ENCODE measurements at regions not wholly inside any gene's neighbourhood (a gene's known extent, or its start where the extent isn't known, plus 50 kb on each side); places are given as distances from the start of the nearest gene placed in this dataset.

DNA sequence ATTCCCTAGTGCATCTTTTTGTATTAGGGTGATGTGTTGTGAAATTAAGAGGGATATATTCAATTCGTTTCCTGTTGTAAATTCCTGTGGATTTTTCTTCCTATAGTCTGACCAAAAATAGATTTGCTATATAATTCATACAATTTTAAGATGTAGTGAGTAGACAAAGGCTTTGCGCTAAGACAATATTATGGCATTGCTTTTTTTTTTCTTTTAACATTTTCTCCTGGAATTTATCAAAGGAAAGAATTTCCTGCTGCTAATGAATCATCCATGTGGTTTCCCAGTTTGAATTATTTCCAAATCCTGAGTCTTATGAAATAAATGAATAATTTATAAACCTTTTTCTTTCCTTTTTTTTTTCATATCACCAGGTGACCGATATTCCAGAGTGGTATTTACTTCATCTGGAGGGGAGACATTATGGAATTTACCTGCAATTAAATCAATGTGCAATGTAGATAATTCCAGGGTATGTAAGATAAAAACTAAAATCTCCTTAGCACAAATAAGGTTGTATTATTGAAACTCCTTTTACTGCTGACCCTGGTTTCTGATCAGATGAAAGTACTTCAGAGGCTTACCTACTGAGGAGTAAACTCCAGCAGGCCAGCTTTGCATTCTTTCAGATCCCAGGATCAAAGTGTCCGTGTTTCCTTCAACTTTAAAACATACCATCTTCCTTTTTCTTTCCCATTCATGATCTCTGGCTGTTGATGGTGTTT is 148.4 kb downstream of the TLR5 start:
- no peak for TF ChIP-seq FOXM1 (IDR thresholded peaks at IDR 0.05; ENCODE audit: borderline replicate concordance, low read depth)
- TF ChIP-seq TAF1 (IDR thresholded peaks at IDR 0.05; ENCODE audit: low read depth), result no peak
- TF ChIP-seq CEBPB (IDR thresholded peaks at IDR 0.05), result no peak
- no peak for TF ChIP-seq EGR1 (IDR thresholded peaks at IDR 0.05)
- no peak for TF ChIP-seq RAD21 (IDR thresholded peaks at IDR 0.05; ENCODE audit: low read depth)
- no peak for TF ChIP-seq ZBTB7A (IDR thresholded peaks at IDR 0.05; ENCODE audit: low read depth)
- TF ChIP-seq, protein P1, sequence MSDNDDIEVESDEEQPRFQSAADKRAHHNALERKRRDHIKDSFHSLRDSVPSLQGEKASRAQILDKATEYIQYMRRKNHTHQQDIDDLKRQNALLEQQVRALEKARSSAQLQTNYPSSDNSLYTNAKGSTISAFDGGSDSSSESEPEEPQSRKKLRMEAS (IDR thresholded peaks at IDR 0.05), result no peak
- TF ChIP-seq NFIC (IDR thresholded peaks at IDR 0.05), result no peak
- TF ChIP-seq TCF12 (IDR thresholded peaks at IDR 0.05; ENCODE audit: low read depth), result no peak
- no peak for TF ChIP-seq CREB1 (IDR thresholded peaks at IDR 0.05; ENCODE audit: low read depth)
- TF ChIP-seq TEAD4 (IDR thresholded peaks at IDR 0.05), result no peak
- TF ChIP-seq EP300 (IDR thresholded peaks at IDR 0.05; ENCODE audit: borderline replicate concordance), result no peak
- TF ChIP-seq, protein P2, sequence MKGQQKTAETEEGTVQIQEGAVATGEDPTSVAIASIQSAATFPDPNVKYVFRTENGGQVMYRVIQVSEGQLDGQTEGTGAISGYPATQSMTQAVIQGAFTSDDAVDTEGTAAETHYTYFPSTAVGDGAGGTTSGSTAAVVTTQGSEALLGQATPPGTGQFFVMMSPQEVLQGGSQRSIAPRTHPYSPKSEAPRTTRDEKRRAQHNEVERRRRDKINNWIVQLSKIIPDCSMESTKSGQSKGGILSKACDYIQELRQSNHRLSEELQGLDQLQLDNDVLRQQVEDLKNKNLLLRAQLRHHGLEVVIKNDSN (IDR thresholded peaks at IDR 0.05), result no peak
- no peak for TF ChIP-seq YY1 (IDR thresholded peaks at IDR 0.05; ENCODE audit: low read depth)
- TF ChIP-seq, protein P3, sequence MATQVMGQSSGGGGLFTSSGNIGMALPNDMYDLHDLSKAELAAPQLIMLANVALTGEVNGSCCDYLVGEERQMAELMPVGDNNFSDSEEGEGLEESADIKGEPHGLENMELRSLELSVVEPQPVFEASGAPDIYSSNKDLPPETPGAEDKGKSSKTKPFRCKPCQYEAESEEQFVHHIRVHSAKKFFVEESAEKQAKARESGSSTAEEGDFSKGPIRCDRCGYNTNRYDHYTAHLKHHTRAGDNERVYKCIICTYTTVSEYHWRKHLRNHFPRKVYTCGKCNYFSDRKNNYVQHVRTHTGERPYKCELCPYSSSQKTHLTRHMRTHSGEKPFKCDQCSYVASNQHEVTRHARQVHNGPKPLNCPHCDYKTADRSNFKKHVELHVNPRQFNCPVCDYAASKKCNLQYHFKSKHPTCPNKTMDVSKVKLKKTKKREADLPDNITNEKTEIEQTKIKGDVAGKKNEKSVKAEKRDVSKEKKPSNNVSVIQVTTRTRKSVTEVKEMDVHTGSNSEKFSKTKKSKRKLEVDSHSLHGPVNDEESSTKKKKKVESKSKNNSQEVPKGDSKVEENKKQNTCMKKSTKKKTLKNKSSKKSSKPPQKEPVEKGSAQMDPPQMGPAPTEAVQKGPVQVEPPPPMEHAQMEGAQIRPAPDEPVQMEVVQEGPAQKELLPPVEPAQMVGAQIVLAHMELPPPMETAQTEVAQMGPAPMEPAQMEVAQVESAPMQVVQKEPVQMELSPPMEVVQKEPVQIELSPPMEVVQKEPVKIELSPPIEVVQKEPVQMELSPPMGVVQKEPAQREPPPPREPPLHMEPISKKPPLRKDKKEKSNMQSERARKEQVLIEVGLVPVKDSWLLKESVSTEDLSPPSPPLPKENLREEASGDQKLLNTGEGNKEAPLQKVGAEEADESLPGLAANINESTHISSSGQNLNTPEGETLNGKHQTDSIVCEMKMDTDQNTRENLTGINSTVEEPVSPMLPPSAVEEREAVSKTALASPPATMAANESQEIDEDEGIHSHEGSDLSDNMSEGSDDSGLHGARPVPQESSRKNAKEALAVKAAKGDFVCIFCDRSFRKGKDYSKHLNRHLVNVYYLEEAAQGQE (IDR thresholded peaks at IDR 0.05; ENCODE audit: low read depth), result no peak

DNA sequence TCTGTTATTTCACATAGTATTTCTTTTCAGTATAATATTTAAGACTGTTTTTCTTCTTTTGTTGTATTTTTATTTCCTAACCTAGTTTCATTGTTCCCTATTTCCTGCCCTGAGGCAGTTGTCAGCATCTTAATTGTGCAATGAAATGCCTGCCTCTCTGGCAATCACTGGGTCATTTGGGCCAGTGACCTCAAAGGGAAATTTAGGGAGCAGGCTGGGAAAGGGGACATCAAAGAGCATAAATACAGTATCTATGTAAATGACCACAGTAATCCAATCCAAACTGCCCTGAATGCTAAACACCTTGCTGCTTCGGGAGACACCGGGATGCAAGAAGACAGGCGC is 147.8 kb downstream of the TLR5 start:
- peak; percentile 26; the same call in 1 of the 2 replicates for TF ChIP-seq CEBPB (IDR thresholded peaks at IDR 0.05)
- TF ChIP-seq, protein P1 (IDR thresholded peaks at IDR 0.05), result no peak

DNA sequence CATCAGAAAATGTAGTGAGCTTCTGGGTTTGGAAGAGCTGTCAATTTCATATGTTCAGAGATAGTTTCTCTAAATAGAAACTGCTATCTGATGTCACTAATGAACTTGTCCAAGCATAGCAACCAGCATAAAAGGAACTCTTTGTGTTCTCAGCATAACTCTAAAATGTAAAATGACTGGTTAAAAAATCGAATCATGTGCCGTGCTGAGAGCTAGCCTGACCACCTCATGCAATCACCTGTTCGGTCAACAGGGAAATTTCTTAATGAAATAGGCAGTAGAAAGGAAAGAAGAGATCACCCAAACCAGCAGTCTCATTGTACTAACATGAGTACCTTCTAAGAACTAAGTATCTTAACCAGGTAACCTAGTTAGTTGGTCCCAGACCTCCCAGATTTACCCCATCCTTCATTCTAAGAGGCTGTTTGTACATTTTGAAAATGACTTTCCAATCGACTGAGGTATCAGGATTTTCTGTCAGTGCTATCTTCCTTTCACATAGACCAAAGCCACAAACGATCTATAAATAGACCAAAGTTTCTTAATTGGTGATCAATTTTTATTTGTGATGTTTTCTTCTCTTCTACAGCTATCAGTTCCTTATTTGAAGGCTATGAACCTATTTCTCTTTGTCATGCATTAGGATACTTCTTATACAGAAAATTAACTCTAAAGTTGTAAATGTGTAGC is 147.3 kb downstream of the TLR5 start:
- TF ChIP-seq TEAD4 (IDR thresholded peaks at IDR 0.05), result no peak
- TF ChIP-seq CEBPB (IDR thresholded peaks at IDR 0.05), result no peak

DNA sequence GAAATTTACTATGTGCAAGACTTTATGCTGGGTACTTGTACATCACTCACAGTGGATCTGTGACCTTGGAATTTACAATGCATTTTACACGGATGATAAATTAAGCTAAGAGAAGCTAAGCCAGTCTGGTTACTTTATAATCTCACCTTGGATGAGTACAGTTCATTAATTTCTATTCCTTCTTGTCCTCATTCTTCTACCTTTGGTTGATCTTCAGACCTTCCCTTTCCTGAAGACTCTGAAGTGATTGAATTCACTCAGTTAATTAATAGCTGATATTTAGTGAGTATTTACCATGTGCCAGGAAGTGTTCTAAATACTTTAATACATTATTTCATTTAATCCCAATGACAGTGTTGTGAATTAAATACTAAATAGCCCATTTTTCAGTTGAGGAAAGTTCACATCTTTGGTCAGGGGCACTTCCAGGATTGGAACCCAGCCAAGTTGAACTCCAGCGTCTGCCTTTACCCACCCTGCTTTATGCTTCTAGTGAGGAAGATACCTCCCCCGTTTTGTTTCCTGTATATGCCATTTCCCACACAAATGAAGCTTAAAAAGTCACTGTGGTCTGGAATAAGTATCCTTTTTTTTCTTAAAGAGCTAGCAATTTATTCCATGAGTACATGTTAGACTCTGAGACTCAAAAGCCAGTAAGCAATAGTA is 146.6 kb downstream of the TLR5 start:
- TF ChIP-seq ZBTB7A (IDR thresholded peaks at IDR 0.05; ENCODE audit: low read depth), result no peak
- TF ChIP-seq TCF12 (IDR thresholded peaks at IDR 0.05; ENCODE audit: low read depth), result no peak
- TF ChIP-seq, protein P3 (IDR thresholded peaks at IDR 0.05; ENCODE audit: low read depth), result no peak
- TF ChIP-seq EGR1 (IDR thresholded peaks at IDR 0.05), result no peak
- no peak for TF ChIP-seq CREB1 (IDR thresholded peaks at IDR 0.05; ENCODE audit: low read depth)
- no peak for TF ChIP-seq EP300 (IDR thresholded peaks at IDR 0.05; ENCODE audit: borderline replicate concordance)
- TF ChIP-seq, protein P1 (IDR thresholded peaks at IDR 0.05), result no peak
- no peak for TF ChIP-seq TAF1 (IDR thresholded peaks at IDR 0.05; ENCODE audit: low read depth)
- TF ChIP-seq FOXM1 (IDR thresholded peaks at IDR 0.05; ENCODE audit: borderline replicate concordance, low read depth), result no peak
- TF ChIP-seq CEBPB (IDR thresholded peaks at IDR 0.05), result no peak
- TF ChIP-seq TEAD4 (IDR thresholded peaks at IDR 0.05), result no peak
- TF ChIP-seq, protein P2 (IDR thresholded peaks at IDR 0.05), result no peak
- no peak for TF ChIP-seq YY1 (IDR thresholded peaks at IDR 0.05; ENCODE audit: low read depth)
- no peak for TF ChIP-seq NFIC (IDR thresholded peaks at IDR 0.05)
- no peak for TF ChIP-seq RAD21 (IDR thresholded peaks at IDR 0.05; ENCODE audit: low read depth)

DNA sequence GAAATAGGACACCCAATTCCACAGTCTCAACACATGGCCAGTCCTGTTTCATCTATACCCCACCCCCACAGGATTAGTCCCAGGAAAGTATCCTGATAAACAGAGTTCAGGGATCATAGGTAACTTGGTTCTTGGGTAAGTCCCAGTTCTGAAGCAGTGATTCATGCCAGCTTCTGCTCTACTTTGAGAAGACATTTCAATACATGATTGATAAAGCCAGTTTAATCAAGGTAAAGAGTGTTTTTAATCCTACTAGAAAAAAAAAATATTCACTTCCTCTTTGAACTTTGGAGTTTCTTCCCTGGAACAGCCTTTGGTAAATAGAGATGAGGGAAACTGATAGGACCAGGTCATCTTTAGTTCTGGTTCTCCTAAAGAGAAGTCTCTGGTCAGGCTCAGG is 142.4 kb downstream of the TLR5 start:
- TF ChIP-seq YY1 (IDR thresholded peaks at IDR 0.05; ENCODE audit: low read depth) (no peak), RAD21 (IDR thresholded peaks at IDR 0.05; ENCODE audit: low read depth) (no peak), TEAD4 (IDR thresholded peaks at IDR 0.05) (no peak), TAF1 (IDR thresholded peaks at IDR 0.05; ENCODE audit: low read depth) (no peak), CEBPB (IDR thresholded peaks at IDR 0.05) (no peak), ZBTB7A (IDR thresholded peaks at IDR 0.05; ENCODE audit: low read depth) (no peak), TCF12 (IDR thresholded peaks at IDR 0.05; ENCODE audit: low read depth) (no peak), EP300 (IDR thresholded peaks at IDR 0.05; ENCODE audit: borderline replicate concordance) (no peak), NFIC (IDR thresholded peaks at IDR 0.05) (no peak), CREB1 (IDR thresholded peaks at IDR 0.05; ENCODE audit: low read depth) (no peak), EGR1 (IDR thresholded peaks at IDR 0.05) (no peak), FOXM1 (IDR thresholded peaks at IDR 0.05; ENCODE audit: borderline replicate concordance, low read depth) (no peak)
- TF ChIP-seq, protein P1 (IDR thresholded peaks at IDR 0.05), result no peak
- TF ChIP-seq, protein P3 (IDR thresholded peaks at IDR 0.05; ENCODE audit: low read depth), result no peak
- TF ChIP-seq, protein P2 (IDR thresholded peaks at IDR 0.05), result no peak
